ENCODE measurements at regions not wholly inside any gene's neighbourhood (a gene's known extent, or its start where the extent isn't known, plus 50 kb on each side); places are given as distances from the start of the nearest gene placed in this dataset.
"Not testable (repeated sequence)": the region's sequence is repeated elsewhere in the genome, so short reads cannot be mapped to it uniquely, and the experiment has no call there.

DNA sequence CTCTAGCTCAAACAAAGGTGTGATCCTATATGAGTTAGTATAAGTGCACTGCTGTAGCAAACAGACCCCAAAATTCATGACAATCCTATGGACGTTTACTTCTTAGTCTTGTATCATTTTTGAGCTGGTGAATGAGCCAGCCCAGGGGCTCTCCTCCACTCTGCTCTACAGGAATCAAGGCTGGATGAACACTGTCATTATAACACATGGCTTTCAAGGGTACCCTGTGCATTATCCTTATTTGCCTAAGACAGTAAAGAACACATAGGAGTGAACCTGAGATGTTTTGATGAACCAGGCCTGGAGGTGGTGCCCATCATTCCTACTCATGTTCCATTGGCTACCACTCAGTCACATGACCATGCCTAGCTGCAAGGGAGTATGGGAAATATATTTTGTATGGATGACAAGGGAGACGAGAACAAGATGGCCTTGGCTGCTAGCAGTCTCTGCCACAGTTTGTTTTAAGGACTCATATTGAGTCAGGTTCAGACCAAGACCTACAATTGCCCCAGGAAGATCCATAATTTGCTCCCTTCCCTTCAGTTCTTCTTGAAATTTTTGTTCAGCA is 107.4 kb upstream of the HES1 start:
- DNase-seq, result no peak

DNA sequence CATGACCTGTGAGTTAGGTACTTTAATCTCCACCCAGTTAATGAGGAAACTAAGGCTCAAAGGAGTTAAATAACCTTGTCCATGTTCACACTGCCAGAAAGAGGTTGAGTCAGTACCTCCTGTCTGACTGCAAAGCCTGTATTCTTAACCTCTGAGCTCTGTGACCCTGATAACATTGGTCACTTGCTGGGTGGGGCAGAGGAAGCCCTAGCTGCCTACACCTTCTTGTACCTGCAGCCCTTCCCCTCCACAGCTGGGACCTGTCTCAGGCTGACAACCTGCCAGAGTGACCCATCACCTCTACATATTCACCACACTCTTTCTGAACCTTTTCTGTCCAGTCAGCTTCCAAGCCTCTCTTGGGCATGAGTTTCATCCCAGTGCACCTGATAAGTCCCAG is 106.1 kb upstream of the HES1 start:
- DNase-seq, result no peak

DNA sequence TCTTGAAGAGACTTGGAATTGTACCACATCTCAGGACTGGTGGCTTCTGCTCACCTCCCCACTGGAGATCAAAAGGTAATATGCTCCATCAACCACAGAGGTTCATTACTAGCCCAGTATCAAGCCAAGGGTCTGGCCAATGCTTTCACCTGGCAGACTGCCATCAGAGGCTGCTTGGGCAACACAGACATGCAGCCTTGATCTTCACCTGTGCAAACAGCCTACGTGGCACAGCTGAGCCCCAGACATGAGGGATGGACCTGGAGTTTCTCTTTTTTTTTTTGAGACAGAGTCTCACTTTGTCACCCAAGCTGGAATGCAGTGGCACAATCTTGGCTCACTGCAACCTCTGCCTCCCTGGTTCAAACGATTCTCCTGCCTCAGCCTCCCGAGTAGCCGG is 105.6 kb upstream of the HES1 start:
- no peak for DNase-seq

DNA sequence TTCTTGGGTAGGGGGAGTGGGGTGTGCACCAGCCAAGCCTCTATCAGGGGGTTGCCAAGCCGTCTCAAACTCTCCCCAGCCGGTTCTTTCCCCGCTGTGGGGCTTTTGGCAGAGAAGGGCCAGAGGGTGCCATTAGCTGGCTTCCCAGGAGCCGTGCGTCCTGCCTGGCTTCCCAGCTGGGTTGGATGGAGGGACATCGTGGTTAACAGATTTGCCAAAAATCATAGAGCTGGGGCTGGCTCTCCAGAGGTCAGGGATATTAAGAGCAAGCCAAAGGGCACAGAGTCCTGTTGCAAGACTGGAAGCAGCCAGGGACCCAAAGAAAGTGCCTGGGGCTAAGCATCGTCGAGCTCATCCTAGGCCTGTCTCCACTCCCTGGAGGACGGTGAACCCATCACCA is 104.6 kb upstream of the HES1 start:
- DNase-seq, result no peak

DNA sequence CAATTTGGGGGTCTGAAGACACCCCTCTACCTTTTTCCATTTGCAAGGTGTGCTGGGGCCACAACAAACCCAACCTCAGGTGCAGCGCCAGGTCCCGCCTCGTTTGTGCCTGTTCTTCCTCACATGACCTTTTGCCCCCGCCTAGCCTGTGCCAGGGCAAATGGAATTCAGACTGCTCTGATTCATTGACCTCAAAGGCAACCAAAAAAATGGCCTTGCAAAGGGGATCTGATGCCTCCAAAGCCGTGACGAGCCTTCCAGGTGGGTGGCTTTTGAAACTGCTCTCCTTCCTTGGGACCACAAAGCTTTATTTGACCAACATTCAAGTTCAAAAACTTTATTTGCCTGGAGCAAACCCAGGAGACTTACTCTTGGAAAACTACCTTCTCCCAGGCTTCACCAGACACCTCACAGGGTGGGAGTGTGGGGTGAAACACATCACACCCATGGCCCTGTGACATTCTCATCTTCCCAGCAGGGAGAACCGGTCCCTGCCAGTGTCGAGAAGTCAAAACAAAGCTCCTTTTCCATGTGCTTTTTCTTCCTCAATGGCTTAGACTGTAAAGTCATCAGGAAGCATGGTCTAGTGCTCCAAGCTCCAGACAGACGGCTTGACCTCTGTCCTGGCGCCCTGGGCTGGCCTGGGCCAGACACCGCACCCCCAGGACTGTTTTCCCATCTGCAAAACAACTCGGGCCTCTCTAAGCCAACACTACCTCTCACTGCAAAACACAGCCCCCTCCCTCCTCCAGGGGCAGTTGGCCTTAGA is 103.9 kb upstream of the HES1 start:
- DNase-seq, result no peak

DNA sequence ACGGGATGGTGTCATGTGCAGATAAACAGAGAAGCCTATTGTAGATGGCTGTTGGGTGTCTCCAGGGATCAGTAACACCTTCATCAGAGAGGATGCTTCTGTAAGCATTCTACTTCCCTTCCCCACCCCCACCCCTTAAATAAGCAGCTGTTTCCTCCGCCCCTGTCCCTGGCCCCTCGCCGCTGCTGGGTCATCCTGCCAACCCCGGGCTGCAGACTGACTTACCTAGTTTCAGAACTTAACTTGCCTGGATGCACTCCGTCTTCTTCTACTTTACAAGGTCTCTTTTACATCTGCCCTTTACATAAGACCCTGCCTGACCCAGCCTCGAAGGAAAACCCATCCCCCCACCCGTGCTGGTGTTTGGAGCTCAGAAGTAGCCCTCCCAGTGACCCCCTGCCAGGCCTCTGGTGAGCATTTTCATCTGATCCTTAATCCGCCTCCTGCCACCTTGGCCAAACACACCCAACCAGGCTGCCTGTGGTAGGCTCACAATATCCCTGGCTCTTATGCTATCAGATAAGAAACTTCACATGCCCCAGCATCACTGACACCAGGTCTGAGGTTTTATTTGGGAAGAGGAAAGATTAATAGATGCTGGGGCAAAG is 103.0 kb upstream of the HES1 start:
- DNase-seq, result no peak

DNA sequence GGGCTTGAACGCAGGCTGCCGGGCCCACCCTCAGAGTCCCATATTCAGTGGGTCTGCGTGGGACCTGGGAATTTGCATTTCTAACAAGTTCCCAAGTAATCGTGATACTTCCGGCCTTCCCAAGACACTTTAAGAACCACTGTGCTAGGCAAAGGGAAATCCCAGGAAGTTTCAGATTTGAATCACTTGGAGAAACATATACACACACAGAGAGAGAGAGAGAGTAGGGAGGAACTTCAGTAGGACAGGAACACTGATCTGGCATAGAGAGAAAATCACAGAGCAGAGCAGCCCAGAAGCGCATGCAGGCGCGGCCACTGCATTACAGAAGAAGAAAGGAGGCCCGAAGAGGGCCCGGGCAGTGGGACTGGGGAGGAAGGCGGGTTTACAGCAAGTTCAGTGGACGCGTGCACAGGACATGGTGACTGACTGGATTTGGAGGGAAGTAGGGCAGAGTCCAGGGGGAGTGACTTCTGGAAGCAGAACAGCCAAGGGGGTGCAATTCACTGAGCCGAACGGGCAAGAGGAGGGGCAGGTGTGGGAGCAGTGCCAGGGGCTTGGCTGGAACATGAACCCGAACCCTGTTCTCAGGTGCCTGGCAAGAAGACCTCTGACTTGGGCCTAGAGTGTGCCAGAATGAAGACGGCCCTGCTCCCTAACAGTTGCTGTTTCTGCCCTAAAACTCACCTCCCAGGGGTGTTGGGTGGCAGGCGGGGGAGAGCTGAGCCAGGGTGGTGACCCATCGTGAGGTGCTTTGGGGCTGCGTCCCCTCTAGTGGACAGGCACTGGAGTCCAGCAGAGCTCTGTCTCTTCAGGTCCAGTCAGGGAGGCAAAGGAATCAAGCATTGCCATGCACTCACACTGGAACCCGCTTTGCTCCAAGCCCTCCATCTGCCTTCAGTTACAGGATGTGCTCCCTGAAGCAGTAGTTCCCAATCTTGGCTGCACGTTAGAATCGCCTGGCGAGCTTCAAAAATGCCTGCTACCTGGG is 101.3 kb upstream of the HES1 start:
- no peak for DNase-seq

DNA sequence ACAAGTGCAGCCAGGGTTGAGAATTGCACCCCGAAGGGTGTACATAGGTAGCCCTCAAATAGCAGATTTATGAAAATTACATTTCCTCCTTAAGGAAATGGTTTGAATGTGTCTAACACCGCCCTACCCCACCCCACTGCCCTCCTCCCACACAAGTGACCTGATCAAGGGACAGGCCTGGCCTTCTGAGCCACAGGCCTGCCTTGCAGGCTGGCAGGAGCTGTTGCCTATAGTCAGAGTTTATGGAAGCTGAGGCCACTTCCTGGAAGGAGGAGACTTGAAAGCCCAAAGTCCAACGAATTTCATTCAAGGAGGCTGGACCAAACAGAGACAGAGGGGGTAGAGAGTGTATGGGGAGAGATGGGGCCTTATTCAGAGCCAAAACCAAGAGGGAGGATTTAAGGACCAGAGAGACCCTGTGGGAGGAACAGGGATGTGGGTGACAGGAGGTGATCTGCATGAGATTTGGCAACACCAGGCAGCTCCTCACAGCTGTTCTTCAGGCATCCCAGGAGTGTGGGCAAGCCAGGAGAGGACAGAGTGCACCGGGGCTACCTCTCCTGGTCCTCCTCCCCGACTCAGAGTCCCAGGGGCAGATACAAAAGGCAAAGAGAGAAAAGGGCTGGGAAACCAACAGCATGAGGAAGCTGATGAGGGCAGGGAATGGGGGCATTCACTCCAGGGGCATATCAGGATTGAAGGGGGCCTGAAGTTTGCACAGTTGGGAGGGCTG is 100.4 kb upstream of the HES1 start:
- no peak for DNase-seq

DNA sequence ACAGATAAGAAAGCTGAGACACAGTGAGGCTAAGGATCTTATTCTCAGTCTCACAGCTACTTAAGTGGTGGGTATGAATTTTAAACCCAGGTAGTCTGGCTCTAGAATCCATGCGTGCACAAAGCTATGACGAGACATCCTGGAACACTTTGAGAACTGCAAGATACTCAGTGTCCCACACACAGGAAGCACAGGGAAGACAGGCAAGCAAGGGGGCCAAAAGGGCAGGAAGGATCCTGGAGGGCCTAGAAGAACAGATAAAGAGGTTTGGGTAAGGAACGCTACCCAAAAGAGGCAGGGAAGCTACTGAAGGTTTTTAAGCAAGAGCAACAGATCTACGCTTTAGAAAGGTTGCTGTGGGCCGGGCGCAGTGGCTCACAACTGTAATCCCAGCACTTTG is 99.1 kb upstream of the HES1 start:
- DNase-seq, result no peak

DNA sequence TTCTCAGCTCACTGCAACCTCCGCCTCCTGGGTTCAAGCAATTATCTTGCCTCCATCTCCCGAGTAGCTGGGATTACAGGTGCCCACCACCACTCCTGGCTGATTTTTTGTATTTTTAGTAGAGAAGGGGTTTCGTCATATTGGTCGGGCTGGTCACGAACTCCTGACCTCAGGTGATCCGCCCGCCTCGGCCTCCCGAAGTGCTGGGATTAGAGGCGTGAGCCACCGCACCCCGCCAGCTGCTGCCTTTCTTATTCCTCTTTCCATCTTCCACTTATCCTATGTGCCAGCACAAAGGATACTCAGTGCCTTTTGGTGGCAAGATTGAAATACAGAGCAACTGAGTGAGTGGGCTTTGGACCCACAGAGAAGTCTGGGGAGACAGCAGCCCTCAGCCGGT is 97.6 kb upstream of the HES1 start:
- DNase-seq, result not testable (repeated sequence)

DNA sequence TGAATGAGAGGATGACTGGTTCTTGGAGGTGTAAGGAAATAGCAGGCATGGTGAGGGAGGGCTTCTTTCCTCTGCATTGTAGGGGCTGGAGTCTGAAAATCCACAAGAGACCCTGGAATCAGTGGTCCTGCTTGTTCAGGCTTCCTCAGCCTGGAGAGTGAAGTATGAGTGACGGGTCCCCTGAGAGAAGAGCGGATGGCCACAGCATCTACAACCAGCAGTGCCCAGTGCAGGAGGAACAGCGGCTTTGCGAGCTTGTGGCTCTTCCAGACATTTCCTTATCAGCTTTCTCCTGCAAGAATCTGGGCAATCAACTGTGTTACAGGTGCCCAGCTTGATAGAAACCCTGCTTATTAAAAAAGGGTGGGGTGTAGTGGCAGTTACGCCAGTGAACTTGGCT is 97.0 kb upstream of the HES1 start:
- no peak for DNase-seq

DNA sequence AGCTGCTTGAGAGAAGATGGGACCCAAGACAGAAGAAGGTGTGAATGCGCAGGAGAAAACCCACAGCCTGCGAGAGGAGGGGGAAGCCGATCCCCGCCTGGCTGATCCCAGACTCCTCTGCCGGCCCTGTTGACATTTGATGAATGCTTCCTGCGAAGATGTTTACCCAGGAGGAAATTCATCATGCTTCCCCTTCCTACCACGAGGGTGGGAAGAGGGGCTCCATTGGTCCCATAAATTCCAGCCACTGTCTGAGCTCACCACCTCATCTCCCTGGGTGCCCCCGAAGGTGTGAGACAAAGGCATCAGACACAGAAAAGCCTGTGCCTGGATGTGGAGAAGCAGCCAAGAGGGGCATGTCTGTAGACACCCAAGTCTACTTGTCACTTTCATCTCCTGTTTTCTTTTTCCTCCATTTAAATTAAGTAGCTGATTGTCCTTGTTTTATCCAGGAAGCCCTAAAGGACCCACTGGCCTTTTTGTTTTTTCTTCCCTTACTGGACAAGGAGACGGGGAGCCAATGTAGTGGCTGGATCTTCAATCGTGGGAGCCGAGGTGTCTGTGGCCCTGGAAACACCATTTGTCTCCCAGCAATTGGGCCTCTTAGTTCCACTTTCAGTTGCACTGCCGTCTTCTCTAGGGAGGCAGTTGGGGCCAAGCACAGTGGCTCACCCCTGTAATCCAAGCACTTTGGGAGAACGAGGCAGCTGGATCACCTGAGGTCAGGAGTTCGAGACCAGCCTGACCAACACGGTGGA is 95.3 kb upstream of the HES1 start:
- DNase-seq, result no peak

DNA sequence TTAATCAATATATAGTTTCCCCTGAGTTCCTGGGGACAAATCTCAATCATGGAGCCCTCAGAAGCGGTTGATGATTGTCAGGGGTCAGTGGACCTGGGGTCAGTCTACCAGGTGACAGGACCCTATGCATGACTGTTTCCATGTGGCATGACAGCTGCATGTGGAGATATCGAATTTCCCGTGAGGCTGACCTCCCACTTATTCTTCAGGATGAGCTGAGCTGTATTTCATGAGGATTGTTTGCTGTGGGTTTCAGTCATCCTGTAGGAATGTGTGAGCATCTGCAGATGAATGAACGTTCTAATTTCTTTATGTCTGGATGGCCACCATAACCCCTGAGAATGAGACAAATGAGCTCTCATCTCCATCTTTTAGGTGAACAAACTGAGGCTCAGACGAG is 93.0 kb upstream of the HES1 start:
- no peak for DNase-seq

DNA sequence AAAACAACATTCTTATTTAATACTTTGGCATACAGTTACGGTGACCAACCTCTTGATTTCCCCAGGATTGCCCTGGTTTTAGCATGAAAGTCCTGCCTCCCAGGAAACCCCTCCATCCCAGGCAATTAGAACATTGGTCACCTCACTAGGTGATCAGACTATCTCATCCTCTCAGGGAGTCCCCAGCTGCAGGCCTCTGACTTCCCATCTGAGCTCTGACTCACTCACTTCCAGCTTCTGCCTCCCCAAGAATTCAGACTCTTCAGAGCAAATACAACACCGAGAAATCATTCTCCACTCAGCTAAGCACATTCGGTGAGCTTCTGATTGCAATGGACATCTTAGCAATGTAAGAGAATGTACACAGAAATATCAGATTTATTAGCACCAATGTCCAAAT is 92.4 kb upstream of the HES1 start:
- no peak for DNase-seq

DNA sequence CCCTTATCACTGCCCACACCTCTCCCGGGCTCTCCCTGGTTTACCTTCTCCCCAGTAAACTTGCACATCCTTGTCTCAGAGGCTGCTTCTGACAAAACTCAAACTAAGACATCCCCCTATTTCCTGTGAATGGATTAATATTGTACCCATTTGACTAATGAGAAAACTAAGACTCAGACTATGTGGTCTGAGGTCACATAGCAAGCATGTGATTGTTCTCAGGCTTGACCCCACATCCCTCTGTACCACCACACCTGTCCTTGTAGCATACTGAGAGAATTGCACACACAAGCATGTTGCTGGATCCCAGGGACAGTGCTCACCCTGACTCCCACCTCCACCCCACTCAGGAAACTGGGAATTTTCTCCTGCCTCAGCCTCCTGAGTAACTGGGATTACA is 90.7 kb upstream of the HES1 start:
- DNase-seq, result no peak

DNA sequence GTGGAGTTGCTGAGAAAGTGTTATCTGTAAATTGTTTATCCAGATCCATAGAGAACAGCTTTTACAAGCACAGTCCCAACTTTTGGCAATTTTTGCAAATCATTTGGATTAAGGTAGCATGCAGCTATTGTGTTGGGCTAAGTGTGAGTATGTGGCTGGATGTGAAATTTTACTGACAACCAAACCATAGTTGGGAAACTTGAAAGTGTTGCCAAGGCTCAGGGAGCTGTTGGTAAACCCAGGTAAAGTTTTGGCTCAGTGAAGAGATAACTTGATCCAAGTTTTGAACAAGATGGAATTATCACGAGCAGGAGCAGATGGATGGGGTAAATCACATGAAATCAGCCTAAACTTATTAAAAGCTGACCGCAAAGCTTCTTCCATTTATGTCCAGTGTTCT is 90.0 kb upstream of the HES1 start:
- DNase-seq, result no peak

DNA sequence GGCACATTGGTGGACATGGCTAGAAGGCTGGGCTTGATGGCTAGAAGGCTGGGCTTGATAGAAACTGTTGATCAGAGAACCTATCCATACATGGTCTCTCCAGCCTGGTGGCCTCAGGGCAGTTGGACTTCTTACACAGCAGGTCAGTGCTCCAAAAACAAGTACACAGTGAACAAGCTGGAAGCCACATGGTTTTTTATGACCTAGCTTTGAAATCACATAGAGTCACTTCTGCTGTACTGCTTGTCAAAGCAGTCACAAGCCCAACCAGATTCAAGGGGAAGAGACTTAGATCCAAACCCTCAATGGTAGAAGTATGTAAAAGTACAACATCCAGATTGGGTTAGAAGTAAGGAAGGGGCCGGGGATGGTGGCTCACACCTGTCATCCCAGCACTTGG is 89.4 kb upstream of the HES1 start:
- no peak for DNase-seq

DNA sequence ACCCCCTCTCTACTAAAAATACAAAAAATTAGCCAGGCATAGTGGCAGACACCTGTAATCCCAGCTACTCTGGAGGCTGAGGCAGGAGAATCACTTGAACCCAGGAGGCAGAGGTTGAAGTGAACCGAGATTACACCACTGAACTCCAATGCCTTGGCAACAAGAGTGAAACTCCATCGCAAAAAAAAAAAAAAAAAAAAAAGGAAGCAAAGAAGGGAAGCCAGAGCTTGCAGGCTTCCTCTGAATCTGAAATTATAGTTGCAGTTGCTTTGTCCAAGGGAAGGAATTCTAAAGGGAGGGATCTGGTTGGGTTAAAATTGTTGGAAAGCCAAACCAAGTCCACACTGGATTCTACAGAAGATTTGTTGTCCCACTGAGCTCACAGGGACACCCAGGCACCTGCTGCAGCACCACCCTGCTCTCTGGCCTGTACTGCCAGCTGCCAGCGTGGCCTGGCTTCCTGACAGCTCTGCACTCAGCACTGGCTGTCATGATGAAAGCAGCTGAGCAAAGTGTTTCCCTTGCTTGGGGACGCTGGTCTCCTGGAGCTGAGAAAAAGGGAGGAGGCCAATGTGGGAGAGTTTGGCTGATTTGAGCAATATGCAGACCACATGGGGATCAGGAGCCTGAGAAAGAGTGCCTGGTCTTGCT is 88.8 kb upstream of the HES1 start:
- DNase-seq, result no peak

DNA sequence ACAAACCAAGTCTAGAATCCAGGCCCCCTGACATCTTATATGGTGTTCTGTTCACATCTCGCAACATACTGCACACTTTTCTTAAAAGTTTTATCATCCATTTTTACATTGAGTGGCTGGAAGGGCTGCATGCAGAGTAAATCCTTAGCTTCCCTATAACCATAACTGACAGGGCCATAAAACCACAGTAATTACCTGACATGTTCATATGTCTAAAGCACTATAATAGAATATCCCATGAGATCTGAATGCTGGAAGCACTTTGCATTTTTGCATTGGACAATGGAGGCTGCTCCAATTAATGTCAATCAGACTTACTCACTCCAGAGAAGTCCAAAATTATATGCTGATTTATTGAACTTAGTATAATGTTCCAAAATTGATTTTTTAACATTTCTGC is 86.6 kb upstream of the HES1 start:
- DNase-seq, result no peak

DNA sequence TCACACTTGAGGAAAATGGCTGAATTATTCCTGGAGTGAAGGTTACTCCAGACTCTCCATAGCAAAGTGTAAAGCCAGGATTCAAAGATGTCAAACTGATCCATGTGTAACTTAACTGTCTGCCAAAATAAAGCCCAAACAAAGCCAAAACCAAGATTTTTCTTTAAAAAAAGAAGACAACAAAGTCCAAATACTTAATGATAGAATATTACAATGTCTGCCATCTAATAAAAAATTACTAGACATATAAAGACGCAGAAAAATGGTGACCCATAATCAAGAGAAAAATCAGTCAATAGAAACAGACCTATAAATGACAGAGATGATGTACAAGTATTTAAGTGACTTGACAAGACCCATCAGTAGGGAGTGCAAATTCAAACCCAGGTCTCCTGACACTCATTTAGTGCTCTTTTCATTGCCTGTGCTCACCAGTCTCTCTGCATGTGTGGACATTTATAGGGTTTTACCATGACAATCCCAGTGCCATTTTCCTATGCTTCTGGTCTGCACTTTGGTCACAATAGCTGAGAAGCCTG is 85.1 kb upstream of the HES1 start:
- DNase-seq, result no peak
